Right renal pelvis (tissue), 4 donors: ENCODE measurements at regions not wholly inside any gene's neighbourhood (a gene's known extent, or its start where the extent isn't known, plus 50 kb on each side); places are given as distances from the start of the nearest gene placed in this dataset.

Source experiments
- DNase-seq, 4 donors: peaks; one replicate each; pipeline ENCODE4 v3.0.0-alpha.2; 2013; ENCODE audit warnings: low read depth in 4 of 4, low spot score in 3 of 4, missing footprints in 1 of 4

DNA sequence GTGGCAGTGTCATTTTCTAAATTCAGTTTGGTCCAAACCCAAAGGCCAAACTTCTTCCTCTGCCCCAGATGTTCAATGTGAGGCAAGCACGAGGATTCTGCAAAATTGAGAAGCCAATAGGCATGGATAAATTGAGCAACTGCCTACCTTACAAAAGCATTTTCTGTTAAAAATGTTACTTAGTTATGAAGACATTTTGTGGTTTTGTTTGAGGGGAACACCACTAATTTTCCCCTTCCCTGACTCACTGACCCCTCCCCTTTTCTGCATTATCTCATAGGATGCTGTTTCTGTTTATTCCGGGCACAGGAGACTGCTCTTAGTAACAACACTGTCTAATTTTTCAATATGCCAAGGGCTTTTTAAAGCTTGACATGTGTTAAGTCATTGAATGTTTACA is 462.8 kb downstream of the INSC start:
- DNase-seq: no peak

DNA sequence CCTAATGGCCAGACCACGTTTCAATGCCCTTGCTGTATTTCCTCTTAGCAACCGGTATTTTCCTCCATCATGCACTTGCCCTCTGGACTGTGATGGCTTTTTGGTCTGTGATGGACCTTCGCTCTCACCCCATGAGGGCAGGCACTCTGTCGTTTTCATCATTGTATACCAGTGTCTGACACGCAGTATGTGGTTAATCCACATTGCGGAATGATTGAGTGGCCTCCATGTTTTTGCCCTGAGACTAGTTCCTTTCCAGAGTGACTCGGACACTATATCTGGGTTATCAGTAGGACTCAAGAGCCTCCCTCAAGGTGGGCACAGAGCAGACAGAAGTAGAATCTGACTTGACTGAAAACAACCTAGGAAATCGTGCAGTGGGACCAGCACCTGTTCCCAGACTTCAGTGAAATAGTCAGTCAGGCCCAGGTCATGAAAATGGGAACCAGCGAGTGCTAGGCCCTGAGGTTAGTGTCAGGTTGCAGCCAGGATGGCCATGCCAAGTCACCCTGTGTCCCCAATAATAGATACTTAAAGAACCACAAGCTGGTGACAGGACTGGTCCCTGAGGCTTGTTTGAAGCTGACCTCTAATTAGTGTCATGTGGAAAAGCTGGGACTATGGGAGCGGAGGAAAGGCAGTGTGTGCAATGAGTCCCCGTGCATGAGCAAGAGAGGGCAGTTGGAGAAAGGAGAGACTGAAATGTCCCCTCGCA is 464.7 kb downstream of the INSC start:
- no peak for DNase-seq

DNA sequence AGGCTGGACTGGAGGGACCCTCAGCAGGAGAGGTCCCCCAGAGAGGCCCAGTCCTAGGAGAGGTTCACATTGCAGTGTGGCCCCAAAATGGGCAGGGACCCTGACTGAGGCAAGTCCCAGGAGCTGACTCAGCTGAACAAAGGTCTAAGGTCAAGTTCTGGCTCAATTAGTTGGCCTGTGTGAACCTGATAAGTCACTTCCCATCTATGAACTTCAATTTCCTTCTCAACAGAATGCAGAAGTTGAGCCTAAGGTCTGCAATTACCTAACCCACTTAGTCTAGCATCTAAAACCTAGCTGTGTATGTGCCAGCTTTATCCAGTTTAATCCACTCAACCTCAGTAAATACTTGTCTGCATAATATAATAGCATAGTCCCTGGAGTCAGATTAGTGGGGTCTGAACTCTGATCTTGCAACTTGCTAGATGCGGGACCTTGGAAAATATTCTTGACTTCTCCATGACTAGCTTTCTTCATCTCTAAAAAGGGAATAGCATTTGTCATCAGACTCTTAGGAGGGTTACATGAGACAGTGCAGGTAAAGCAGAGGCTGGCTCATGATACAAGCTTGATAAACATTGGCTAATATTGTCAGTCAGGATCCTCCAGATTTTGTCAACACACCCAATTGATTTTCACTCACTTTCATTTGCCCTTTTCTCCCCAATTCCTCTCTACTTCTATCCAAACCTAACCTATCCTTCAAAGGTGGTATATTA is 465.5 kb downstream of the INSC start:
- no peak for DNase-seq

DNA sequence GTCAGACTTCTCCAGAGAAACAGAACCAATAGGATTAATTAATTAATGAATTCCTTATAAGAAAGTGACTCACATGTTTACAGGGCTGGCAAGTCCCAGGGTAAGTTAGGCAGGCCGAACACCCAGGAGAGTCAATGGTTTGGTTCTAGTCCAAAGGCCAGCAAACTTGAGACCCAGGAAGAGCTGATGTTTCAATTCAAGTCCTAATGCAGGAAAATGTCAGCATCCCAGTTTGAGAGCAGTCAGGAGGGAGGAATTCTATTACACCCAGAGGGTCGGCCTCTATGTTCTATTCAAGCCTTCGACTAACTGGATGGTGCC is 466.0 kb downstream of the INSC start:
- no peak for DNase-seq

DNA sequence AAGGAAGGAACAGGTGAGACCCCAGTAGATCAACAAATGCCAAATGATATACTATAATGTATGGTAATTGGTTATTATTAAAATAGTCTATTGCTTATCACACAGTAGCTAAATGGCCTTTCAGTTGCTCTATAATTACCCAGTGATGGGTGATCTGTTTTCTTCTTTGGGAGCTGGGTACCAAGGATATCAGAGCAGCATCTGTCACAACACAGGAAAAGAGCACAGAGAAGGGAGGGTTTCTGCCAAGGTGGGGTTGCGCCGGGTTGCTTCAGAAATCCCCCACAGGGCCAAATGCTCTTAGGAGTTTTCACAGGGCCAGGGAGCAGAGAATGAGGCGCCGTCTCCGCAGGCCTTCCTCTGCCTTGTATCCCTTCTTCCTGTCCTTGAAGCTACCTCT is 469.4 kb downstream of the INSC start:
- DNase-seq: no peak

DNA sequence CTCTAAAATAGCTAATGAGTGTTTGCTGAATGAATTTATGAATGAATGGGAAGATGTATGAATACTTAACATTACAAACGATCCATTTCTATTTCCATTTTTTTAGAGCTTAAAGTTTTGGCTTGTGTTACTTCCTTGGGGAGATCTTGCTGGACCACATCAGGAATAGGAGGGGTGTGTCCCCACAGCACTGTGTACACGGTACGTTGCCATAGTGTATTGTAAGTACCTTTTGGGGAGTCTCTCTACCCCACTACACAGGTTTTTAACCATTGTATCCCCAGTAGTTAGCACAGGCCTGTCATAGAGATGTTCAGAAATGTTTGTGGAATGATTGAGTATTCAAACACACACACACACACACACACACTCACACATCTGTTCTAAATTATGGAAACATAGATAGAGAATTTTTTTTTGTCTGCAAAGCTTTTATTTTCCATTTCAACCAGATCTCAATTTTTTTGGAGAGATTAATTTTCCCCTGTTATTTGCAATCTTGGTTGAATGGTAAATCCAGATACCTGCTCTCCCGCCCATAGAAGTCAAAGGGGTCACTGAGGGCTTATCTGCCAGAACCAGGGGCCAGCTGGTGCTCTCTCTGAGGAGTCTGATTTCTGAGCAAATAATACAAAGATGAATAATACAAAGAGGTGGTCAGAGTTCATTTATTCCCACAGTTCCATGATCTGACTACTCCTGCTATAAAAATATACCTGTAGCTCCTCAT is 471.0 kb downstream of the INSC start:
- DNase-seq: no peak

DNA sequence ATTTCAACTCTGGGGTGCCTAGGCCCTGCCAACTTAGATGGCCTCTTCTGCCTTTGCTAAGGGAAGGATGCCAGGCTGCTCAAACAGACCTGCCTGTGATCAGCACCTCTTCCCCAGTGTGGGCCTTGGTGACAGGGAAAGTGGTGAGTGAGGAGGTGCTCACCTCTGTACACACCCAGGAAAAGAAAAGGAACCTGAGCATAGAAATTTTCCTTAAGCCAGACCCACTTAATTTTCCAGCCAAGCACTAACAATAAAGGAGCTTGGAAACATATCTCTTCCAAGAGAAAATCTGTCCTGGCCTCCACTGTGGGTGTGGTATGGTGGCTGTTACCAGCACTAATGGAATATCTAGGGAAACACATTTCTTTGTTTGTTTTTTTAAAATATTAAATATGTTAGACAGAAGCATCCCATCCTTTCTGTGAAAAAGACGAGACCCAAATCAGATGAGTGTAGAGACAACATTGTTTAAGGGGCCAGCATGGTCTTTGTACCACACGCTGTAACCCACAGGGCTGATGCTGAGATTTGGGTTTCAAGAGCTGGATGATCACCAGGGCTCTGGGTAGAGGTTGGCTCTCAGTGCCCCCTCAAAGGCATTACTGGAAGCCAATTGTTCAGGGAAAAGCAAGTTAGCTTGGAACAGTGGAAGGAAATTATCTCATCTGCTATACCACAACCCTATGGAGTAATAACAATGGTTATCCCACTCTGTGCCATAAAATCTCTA is 472.2 kb downstream of the INSC start:
- no peak for DNase-seq

DNA sequence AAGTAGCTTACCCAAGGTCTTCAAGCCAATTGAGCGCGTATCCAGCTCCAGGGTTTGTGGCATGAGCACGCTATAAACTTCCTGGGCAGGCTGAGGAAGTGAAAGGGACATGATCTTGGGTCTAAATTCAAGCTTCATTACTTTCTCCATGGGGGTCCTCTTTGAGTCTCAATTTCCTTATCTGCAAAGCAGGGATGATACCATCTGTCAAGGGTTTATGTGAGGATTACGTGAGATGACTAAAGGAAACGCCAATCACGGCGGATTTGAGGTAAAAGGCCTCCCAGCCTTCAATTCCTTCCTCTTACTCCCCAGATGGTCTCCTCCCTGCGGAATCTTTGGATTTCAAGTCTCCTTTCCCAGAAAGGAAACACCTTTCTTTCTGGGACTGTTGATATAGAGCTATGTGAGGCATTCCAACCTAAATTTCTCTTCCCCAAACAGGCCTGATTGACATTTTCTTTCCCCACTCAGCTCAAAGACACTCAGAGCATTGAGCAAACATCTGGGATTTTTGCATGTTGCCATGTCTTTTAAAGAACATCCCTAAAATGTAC is 474.4 kb downstream of the INSC start:
- DNase-seq: no peak

DNA sequence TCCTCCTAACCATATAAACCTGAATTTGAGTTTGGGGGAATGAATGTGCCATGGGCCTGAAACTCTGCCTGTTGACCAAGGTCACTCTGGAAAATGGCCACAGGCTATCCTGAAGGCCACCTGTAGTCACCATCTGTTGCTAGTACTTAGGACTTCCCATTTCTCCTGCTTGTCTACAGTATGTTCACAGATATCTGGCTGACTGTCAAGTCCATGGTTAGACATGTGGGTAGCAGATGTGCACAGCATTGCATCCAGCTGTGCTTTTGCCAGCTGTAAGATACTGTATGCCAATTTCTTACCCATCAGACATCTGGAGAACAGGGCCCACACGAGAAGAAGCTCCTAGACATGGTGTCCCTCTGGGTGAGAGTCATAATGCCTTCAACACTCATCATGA is 475.4 kb downstream of the INSC start:
- no peak for DNase-seq

DNA sequence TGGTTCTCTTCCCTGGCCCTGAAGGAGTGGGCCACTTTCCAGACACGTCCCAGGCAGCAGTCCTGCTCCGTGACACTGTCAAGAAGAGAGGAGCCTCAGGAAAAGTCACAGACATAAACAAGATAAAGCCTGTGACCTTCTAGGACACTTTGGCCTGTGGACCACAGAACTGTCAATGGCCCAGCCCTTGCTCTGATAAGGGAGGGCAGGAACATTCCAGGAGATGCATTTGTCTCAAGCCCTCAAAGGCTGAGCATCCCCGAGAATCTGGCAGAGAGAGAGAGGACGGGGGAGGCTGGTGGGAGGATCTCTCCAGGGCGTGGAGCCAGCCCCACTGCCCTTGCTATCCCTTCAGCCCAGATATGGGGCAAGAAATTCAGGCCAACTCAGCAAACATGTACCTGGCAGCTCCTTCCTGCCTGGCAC is 476.4 kb downstream of the INSC start:
- DNase-seq: no peak

DNA sequence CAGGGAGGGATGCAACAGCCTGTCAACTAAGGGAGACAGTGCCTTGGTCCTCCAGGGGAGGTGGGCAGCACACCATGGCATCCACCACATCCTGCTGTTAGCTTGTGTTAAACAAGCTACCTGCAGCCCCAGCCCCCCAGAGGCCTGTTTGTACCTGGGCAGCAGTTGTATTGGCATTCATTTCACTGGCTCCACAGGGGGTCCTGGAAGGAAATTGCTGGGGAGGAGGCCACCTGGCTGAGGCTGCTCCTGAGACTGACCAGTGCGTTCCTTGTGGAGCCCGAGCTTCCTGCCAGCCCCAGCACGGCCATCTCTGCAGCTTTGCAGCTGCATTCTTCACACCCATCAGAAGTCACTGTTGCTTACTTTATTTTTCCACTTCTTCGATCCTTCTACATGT is 479.9 kb downstream of the INSC start:
- DNase-seq: no peak

DNA sequence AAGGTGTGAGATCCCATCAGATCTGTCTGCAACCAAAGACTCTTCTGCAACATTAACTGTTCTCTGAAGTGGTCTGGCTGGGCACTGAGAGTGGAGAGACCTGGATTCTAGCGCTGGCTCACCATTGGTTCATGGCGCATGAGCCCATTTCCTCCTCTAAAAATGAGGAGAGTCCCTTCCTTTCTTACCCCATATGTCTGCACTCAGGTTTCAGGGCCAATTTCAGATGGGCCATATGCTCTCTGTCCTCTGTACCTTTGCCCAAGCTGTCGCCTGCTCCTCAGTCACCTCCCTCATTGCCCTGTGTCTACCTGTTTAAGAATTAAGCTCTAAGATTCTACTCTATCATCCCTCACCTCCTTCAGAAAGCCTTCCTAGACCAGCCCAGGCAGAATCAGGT is 484.7 kb downstream of the INSC start:
- DNase-seq: no peak

DNA sequence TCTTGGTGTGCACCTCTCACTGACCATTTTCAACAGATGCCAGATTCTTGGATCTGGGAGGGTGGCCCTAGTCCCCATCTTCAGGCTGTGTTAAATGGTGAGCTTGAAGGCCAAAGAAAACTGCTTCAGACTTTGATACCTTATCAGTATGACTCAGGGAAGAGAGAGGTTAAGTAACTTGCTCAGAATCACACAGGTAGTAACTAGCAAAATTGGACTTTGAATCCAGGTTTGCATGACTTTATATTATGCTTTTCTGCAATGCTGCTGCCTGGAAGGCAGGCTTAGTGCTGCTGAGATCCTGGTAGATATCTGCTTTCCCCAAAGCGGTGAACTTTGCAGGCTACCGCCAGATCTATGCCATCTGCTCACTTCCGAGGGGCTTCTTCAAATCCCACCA is 487.3 kb downstream of the INSC start:
- no peak for DNase-seq

DNA sequence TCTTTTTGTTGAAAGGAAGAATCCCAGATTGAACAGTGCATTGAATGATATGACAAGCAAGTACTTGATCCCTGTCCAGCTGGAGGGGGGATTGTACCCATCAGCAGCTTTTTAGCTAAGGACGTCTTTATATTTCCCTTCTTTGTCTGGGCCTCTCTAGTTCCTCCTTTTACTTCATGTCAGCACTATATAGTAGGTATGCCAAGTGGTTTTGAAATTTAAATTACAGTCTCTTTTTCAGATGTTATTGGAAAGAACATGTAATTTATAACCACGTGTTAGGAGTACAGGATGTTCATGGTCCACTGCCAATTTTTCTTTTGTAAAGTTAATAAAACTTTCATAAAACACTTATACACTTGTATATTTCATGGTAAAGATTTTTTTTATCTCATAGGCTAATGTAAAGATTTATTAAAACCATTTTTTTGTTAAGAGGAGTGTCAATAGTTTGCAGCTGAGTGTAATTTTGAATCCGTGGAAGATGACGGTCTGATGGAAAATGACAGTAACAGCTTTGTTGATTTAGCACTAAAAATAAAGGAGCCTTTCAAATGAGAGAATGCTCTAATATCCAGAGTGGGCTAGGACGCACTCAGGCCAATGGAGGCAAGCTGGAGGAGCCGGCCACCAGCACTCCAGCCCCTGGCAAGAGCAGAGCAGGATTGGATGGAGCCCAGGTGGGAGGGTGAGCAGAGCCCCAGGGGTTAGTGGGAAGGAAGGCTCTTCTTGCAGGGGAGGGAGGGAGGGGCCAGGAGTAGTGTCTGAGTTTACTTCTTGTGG is 488.3 kb downstream of the INSC start:
- DNase-seq: no peak

DNA sequence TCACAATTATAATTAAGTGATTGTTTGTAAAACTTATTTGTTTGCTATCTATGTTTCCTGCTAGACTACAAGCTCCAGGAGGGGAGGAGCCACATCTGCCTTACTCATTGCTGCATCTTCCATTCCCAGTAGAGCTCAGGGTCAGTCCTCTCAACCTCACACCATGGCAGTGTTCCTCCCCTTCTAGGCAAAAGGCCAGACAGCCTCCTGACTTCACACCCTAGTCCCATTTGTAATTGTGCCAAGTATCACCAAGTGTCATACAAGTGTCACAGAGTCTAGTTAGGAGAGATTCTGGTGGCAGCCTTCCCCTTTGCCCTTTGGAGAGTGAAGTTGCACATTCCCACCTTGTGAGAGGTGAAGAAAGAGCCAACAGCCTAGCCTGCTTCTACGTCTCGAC is 490.4 kb downstream of the INSC start:
- no peak for DNase-seq

DNA sequence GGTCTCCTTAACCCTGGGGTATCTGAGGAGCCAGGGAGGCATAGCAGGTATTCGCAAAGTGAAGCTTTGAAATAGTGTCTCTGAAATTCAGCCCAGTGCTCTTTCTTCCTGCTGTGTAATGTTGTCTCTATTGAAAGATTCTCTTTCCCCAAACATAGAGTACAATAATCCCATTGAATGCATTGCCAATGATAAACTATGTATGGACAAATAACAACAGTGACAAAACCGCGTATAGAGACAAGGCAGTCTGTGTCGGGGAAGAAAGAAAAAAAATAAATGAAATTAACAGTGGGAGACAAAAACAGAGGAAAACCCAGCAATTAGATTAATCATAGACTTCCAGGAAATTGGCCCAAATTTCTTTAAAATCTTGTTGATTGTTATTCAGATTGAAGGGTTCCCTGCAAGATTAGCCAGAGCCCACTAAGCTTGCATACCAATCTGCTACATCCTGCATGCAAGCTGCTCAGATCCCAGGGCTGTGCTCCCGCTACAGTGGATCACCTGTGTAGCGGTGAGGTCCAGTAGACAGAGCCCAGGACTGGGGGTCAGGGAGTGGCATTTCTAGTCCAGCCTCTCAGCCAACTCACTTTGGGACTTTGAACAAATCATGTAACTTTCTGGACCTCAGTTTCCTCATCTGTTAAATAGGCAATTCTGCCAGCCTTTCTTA is 492.8 kb downstream of the INSC start:
- DNase-seq: no peak

DNA sequence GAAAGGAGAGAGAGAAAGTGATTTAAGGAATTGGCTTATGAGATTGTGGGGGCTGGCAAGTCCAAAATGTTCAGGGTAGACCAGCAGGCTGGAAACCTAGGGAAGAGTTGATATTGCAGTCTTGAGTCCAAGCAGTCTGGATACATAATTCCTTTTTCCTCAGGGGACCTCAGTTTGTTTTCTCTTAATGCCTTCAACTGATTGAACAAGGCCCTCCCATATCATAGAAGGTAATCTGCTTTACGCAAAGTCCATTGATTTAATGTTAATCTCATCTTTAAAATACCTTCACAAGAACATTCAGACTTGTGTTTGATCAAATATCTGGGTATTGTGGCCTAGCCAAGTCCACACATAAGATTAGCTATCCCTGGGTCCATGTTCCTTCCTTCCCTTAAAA is 494.7 kb downstream of the INSC start:
- DNase-seq: no peak

DNA sequence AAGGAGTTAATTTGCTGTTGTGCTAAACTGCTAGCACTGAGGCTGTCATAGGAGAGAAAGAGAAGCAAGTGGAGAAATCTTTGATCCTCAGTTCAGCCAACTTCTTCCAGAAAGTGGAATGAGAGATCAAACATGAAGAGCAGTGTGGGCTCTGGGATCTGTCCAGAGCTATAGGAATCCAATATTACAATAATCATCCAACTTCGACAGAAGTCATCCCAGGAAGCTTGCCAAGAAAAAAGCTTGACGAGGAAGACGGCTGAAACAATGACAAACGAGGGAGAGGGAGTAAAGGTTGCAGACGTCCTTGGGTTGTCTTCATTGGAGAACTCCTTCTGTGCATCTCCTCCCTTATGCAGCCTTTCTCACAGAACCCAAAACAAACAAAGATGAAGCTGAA is 496.2 kb downstream of the INSC start:
- no peak for DNase-seq

DNA sequence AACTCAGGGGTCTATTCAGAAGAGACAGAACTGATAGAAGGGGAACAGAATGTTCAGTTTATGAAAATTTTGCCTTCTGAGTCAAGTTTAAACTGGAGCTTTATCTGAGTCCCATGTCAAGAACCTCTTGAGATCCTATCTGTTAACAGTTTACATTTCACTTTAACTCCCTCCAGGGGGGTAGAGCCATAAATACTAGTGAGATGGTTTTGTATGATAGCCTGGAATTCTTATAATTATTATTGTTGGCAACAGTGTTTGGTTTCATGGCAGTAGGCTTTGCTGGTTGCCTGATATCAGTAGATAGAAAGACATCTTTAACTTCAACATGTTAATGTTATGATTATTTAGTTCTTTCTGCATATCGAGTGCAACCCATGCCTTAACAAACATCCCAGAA is 498.5 kb downstream of the INSC start:
- no peak for DNase-seq

DNA sequence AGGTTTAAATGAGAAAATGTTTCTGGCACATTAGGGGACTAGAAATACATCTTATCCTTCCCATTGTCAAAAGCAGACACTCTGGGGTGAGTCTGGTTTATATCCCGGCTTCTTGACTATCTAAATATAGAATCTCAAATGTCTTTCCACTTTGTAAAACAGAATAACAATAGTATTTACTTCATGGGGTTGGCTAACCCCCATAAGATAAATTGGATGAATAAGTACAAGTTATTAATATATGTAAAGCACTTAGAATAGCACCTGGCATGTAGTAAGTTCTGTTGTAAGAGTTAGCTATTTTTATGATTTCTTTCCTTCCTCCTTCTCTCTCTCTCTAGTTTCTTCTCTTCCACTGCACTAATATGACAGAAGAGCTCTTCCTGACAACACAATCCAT is 499.1 kb downstream of the INSC start:
- no peak for DNase-seq
